NCI-H2227 (cell line): ENCODE measurements at regions not wholly inside any gene's neighbourhood (a gene's known extent, or its start where the extent isn't known, plus 50 kb on each side); places are given as distances from the start of the nearest gene placed in this dataset.

ENCODE experiments used
- DNase-seq: peaks from one replicate; lab custom pipeline; 2025; ENCODE audit not compliant: unreplicated experiment; lab: John Stamatoyannopoulos, UW

DNA sequence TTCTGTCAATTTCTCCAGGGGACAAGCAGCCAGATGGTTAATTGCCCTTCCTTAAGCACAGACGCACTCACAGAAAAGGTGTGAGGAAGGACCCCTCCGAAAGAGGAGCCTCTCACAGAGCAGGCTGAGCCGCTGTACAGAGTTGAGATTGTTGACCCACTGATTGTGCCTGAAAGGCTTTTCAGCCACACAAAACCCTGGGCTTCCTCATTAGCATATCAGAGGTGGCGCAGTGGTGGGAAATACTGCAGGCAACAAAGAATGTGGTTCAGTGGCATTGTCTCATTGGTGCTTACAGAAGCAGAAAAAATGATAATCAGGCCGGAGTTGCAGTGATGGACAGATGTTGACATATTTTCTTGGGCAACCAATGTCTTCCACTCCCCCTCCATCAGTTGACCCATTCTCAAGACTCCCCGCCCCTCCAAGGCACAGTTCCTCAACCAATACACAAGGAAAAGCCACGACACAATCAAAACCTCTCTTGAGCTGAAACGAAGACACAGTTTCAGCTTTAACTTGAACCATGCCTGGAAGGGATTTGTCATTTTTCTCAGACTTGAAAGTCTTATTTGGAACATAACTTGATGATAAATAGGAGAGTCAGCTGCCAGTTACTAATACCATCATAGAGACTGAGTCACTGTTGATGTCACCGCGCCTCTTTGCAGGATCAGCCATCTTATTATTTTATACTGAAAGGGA is 53.1 kb downstream of the ATXN3L start:
- DNase-seq: no peak

DNA sequence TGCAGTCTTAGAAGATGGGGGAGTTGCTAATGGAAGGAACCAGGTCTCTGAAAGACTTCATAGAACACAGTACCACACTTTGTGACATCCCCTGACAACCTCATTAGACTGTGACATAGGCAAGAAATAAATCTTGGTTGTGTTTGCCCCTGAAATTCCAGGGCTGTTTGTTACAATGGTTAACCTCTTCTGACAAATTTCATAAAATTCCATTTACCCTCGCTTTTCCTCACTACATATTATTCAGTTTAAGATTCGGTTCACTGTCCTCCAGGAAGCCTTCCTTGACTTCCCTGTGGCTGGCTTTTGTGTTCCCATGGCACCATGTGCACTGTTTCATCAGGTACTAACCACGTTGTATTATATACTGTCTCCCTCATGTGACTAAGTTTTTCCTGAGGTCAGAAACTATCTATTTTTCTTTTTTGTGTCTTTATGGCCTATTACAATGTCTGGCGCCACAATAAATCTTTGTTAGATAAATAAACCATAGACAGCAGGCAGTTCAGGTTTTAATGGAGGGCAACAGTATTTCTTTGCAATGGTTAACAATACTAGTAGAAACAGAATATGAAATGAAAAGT is 54.2 kb downstream of the ATXN3L start:
- no peak for DNase-seq

DNA sequence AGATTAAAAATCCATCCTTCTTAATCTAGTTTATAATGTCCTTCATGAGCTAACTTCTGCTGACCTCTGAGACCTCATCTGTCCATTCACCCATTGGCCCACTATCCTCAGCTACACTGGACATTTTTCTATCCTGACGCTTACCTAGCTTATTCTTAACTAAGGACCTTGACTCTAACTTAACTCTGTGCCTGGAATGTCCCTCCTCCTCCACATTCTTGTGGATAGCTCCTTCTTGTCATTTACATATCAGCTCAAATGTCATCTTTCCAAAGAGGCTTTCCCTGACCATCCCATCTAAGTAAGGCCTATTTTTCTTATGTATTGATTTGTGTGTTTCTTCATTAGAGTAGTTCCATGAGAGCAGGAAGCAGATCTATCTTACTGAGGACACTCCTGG is 54.7 kb downstream of the ATXN3L start:
- DNase-seq: no peak

DNA sequence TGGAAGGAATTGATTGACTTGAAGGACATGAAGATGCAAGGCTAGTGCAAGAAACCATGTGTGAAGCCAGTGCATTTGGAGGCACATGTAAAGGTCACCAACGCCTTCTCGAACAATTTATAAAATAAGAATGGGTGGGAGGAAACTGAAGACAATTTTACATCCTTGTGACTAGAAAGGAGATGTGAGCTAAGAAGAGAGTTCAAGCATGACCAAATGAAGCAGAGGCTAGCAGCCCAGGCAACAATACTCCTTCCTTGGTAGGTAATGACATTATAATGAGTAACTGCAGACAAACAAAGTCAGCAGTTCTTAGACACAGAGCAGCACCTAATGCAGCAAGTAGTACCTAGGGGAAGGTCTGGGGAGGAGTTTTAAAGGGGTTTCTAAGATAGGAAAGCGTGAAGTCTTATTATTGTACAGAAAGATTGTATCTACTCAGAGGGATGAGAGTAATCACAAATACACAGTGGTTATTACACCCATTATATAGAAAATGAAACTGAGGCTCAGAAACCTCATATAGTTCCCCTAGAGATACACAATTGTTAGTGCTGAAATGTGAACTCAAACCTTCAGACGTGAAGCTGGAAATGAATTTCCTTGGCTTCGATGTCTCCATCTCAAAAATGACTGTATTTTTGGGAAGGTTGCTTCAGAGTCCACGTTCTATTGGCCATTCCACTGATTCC is 56.1 kb downstream of the ATXN3L start:
- DNase-seq: no peak

DNA sequence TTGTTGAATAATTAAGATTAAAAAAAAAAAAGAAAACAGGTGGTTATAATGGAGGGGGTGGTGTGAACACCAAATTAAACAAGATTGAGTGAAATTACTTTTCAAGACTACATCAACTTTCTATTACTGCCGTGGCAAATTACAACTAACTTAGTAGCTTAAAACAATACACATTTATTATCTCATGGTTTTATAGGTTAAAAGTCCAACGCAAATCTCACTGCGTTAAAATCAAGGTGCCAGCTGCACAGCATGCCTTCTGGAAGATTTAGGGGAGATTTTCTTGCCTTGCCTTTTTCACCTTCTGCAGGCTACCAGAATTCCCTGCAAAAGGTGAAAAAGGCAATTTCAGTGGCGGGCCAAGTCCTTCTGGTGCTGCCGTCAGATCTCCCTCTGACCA is 58.5 kb downstream of the ATXN3L start:
- no peak for DNase-seq

DNA sequence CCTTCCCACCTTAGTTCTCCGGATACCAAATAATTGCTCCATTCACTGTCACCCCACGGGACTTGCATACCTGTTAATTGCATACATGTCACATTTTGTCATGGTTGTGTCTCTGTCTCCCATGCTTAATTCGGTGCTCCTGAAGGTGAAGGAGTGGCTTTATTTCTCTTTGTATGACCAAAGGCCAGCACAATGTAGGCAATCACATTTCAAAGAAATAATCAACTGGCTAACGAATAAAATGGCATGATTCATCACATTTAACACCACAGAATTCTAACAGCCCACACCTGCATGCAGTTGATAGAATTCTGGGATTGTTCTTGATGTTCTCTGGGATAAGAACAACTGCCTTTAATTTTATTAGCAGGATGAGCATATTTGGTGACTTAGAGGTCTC is 59.3 kb downstream of the ATXN3L start:
- DNase-seq: no peak

DNA sequence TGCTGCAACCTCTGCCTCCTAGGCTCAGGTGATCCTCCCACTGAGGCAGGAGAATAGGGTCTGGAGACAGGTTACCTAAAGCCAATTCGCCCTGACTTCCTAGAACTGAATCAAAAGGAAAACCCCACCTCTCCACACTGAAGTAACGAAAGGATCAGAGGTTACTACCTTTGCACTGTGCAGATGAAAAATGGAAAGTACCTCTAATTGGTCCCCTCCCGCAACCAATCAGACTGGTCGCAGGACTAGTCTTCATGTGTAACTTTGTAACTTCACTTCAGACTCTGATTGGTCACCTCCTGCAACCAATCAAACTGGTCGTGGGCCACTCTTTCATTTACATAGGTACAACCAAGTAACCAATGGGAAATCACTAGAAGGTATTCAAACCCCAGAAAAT is 61.1 kb downstream of the ATXN3L start:
- DNase-seq: no peak

DNA sequence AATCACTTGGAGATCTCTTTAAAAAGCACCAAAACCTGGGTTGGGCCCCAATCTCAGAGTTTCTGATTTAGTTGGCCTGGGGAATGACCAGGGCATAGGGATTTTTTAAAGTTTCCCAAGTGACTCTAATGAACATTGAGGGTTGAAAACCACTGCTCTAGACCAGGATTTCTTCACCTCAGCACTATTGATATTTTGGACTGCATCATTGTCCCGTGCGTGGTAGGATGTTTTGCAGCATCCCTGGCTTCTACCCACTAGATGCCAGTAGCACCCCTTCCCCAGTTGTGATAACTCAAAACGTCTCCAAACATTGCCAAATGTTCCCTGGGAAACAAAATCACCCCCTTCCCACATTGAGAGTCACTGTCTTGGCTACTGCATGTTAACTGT is 61.8 kb downstream of the ATXN3L start:
- DNase-seq: no peak

DNA sequence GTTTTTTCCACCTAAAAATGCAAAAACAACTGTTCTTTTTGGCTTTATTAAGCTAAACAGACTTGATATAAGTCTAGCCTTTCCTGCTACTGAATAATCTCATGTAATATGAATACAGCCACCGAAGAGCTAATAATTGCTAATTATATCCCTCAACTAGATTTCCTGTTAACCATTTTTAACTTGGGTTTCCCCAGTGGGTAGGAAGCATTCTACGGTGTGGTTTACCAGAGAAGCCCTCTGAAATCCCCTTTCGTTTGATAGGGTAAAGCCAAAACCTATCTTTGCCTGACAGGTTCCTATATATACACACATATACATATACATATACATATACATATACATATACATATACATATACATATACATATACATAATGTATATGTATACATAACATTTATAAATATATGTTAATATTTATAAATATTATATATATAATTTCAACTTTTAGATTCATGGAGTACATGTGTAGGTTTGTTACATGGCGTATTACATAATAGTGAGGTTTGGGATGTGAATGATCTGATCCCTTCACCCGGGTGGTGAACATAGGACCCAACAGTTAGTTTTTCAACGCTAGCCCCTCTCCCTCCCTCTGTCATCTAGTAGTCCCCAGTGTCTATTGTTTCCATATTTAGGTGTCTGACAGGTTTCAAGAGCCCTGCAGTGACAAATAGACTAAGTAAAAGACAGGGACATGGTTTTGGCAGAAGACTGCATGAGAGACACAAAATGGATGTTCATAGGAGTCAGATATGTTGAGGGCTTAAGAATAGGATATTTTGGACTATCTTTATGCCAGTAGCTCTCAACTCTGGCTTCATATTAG is 62.4 kb downstream of the ATXN3L start:
- no peak for DNase-seq

DNA sequence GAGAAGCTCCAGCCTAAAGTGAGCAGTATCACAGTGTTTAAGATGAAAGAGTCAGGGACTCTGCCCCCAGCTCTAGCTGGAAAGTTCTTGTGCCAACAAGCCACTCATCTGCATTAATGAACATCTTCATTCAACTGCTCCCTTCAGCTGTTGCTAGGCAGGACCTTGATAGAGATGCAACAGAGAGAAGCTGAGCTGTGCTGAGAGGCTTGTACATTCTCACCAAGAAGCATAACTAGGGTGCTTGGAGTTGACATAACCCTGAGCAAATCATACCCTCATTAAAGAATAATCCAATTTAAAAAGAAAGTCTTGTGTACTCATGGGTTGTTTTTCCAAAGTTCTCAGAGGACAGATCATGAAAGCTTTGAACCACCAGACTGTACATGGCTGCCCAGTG is 63.2 kb downstream of the ATXN3L start:
- no peak for DNase-seq

DNA sequence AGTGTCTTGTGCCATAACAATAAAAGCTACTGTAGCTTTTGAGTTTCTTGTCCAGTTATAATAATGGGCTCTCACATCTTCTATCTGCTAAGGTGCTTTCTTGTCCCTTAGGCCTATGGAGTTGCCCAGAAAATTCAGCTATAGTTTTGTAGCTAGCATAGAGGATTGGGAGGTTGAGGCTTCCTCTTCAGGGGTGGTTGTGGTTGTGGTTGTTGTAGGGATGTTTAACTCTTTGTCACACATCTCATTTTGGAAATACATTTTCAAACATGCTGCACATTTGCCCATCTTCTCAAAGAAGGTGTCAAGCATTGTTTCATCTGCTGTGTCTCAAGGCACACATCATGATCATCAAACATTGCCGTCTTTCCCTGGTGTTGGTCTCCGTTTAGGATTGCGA is 65.0 kb downstream of the ATXN3L start:
- no peak for DNase-seq

DNA sequence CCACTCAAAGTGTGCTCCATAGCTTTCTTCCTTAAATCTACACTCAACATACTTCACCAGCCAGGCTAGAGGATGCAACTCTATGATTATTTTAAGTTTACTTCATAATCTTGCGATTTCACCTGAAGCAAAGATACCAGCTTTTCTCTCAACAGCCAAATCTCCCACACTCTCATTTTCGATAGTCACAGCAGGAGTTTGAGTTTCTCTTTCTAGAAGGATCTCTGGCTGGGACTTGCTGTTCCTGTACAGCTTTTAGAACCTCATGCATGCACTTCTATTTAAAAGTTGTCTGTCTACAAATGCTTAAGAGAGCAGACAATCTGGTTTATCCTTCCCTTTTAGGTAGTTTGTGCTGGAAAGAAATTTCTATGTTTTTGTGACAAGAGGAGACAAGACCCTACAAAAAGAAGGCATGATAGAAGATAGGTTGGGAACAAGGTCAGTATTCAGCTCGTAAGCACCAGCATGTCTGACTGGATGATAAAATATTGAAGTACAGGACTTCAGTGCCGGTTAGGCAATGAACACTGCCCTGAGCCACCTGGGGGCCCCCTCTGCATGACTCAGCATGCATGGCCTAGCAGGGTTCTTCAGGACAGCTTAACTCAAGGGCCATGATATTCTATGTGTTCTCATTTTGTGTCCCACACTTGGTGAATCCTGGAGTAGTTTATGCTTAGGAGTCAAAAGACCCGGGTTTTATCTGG is 65.6 kb downstream of the ATXN3L start:
- DNase-seq: no peak

DNA sequence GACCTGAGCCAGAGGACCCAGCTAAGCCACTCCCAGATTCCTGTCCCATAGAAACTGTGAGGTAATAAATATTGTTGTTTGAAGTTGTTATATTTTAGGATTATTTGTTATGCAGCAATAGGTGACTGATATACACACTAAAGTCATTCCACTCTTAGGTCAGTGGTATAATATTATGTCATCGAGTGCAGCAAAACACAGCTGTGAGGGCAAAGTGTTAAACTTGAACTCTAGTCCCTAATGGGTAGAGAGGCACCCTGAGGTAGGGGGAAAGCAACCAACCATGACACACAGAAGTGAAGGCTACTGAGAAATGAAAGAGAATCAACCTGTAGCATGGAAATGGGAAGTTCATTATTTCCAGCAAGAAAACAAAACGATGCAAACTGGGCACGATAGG is 66.6 kb downstream of the ATXN3L start:
- DNase-seq: no peak

DNA sequence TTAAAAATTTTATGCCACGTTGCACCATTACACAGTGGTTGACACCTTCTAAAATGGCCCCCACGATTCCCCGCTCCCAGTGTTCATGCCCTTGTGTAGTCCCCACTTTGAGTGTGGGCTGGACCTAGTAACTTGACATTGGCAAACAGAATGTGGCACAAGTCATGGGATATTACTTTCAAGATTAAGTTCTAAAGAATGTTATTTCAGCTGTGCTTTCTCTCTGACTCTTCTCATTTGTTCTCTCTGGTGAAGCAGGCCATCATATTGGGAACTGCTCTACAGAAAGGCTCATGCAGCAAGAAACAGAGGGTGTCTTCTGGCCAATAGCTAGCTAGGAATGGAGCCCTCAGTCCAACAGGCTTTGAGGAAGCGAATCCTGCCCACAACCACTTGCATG is 67.1 kb downstream of the ATXN3L start:
- DNase-seq: no peak

DNA sequence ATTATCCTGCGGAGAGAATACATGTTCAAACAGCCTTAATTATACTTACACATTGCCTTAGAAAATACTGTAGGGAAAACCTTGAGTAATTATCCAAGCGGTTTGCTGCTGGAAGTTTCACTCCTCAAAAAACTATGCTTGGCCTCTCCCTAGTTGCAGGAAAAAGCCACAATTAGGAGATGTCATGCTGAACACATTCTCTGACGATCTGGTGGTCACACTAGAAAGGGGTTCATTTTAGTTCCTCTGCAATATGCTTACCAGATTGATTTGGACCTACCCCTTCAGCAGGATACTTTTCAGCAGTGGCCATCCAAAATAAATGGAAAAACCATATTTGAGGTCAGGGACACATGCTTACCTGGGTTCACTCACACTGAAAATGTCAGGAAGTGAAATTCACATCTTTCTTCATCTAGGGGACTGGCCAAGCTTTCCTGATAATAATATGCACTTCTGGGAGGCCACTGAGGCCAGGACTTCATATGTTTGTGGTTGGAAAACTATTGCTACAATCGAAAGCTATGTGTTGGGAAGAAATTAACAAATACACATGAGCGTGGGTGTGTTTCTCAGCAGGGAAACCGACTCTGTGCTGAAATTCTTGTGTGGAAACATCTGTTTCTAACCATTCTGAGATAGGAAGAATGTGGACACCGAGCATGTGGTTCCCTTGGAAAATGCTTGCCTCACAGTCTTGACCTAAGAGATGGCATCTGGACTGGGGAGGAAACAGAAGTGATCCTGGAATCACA is 68.8 kb downstream of the ATXN3L start:
- DNase-seq: no peak

DNA sequence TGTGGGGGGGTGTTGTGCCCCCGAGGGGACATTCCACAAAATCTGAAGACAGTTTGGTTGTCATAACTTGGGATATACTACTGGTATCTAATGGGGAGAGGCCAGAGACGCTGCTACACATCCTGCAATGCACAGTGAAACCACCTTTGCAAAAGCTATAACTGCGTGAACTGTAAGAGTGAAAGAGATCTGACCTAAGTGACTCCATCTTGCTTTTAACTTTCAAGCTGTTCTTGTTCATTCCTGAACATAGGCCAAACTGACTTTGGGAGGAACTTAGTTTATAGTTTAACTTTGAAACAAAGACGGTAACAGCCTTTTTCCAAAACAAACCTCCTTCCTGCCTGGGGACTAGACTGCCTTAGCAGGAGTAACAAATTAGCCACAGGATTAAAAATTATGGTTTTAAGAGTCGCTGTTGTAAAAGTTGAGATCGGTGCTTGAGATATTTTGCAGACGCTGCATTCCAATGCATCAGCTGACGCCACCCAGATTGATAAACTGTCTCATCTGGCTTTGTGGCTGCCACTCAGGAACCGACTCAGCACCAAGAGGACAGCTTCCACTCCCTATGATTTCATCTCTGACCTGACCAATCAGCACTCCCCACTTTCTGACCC is 70.9 kb downstream of the ATXN3L start:
- DNase-seq: no peak

DNA sequence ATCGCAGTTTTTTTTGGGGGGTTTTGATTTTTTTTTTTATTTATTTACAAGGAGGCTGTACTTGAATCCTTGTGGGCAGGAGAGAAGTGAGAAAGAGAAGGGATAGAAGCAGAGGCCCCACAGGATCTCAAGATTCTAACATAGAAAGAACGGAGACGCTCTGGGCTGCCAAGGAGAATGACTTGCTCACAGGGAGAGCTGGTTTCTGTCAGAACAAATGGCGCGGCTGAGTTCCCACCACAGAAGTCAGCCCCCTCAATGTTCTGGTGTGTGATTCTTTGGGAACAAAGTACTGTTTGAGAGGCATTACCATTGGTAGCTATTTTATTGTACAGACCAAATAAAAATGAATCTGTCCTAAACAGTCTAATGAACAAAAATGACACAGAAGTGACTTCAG is 80.6 kb downstream of the ATXN3L start:
- no peak for DNase-seq

DNA sequence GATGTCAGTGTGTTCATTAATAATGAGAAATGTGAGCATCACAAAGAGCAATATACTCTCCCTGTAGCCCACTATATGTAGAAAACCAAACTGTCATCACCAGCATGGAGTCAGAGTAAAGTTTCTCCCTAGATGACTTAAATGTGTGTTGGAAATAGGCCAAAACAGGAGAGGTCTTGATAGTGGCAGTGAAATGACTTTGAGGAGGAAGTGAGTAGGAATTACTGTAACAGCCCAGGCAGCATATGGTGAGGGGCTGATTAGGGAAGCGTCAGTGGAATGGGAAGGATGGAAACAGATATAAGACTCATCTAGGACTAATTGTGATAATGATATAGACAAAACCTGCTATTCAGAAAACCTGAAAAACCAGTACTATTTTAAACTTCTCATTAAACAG is 83.9 kb downstream of the ATXN3L start:
- peak; percentile 62 for DNase-seq

DNA sequence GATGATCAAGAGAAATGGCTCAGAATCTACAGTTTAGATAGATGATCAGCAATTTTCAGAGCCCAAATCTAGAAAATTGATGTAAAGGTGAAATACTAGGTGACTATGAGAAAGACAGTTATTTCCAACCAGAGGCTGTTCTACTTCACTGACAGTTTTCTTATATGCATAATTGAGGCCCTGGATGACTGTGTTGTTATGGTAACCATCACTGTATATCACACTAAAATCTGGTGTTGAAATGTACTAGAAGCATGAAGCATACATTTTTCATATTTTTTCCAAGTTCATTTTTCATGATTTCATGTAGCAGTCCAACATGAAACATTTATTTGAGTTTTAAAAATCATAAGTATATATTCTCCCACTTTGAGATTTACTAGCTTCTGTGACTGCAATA is 87.4 kb downstream of the ATXN3L start:
- DNase-seq: peak; percentile 11

DNA sequence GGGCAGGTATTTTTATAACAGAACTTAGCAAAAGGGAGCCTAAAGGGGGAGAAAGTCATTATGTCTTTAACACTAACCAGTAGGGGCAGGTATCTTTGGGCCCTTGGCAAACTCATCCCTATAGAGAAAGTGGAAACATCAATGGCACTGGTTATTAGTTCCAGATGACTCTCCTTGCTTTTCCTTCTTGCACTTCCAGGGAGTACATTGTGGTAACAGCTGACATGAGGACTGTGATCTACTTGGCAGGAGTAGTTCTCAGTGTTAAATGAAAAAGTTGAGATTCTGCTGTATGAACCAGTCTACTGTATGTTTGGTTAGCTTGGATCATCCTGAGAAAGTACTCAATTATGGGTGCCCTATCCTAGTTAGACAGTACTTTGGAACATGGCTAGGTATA is 93.6 kb downstream of the ATXN3L start:
- no peak for DNase-seq
